GM21737 (cell line): ENCODE measurements at regions not wholly inside any gene's neighbourhood (a gene's known extent, or its start where the extent isn't known, plus 50 kb on each side); places are given as distances from the start of the nearest gene placed in this dataset.

Source experiments
- ATAC-seq: cut with Tn5 transposase; IDR thresholded peaks from one replicate; pipeline ENCODE4 v1.9.1; 2021; ENCODE audit warnings: mild to moderate bottlenecking, moderate library complexity; ENCODE audit not compliant: unreplicated experiment

DNA sequence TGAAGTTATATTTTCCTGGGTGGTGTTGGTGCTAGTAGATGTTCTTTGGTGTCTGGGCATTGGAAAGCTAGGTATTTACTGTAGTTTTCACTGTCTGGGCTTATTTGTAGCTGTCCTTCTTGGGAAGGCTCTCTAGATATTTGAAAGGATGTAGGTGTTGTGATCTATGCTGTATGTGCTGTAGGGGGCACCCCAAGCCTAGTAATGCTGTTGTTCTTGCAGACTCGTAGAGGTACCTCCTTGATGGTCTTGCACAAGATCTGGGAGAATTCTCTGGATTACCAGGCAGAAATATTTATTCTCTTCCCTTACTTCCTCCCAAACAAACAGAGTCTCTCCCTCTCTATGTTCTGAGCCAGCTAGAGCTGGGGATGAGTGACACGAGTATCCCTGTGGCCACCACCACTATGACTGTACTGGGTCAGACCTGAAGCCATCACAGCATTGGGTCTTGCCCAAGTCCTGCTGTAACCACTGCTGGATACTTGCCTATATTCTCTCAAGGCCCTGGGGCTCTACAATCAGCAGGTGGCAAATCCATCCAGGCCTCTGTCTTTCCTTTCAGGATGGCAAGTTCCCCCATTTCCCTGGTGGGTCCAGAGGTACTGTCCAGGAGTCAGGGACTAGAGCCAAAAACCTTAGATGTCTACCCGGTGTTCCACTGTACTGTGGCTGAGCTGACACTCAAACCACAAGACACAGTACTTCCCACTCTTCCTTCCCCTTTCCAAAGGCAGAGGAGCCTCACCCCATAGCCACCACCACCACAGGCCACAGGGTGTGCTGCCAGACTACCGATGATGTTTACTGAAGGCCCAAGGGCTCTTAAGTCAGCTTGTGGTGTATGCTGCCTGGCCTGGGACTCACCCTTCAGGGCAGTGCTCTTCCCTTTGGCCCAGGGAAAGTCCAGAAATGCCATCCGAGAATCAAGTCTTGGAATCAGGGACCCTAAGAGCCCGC is 195.2 kb upstream of the DPPA4 start:
- no peak for ATAC-seq

GRCh38 chr3:109545746-109546145 is 208.4 kb upstream of the DPPA4 start:
- no peak for ATAC-seq

DNA sequence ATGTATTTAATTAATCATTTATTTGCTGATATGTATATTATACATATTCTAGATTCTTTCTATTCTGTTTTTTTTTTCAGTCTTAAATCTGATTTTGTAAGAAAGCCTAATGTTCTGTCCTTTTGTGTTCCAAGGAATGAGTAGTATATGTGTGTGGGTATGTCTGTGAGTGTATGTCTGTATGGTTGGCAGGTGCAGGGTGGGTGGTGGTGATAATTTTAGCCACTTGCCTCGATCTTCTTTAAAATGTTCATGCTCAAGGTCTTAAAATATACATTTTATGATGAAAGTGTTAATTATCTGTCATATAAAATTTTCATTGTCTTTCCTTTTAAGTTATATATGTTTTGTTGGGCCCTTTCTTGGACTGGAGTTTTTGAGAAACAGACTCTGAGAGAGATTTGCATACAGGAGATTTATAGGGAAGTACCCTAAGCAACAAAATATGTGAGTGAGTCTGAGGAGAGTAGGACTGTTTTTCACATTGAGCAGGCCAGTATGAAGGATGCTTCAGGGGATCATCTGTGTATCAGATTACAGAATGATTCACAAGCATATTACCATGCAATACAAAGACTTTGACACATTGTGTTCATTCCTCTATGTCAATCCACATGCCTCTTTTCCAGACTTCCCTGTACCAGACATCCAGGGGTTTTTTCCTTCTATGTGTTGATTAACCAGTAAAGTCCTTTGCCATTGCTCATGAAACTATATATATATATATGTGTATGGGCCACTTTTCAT is 211.0 kb upstream of the DPPA4 start:
- ATAC-seq, result no peak

DNA sequence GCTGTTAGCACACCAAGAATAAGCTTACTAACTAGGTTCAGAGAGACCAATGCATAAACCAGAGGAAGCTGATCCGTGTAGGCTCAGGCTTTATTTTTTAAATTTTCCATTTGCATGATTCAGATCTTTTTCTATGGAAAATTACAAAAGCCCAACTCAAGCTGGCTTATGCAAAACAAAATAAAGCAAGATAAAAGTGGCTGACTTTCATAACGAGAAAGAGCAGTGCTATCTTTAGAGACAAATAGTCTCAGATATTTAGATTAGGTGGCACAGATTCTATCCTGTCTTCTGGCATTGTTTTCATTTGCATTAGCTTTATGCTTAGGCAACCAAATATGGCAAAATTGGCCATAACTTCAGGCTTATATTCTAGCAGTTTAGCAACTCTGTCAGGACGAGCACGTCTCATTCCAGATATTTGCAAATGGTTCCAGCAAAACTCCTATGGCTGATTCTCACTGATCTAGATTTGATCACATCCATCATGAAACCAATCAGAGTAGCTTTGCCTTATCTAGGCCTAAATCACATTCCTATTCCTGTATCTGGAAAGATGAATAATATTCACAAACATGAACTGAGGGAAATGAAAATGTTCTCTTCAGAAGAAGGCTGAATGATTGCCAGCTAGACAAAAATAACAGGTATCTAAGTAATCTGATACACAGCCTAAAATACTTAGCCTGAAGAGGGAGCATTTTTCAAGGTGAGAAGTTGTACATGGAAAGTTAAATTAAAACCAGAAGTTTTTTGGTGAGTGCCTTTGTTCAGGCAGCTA is 216.4 kb upstream of the DPPA4 start:
- ATAC-seq, result no peak

GRCh38 chr3:109559389-109559788 is 222.0 kb upstream of the DPPA4 start:
- ATAC-seq, result no peak

- ATAC-seq, result no peak
Measured at GRCh38 chr3:109563149-109563548, 225.8 kb upstream of the DPPA4 start.

- no peak for ATAC-seq
Measured at GRCh38 chr3:109569135-109569846, 231.9 kb upstream of the DPPA4 start.

DNA sequence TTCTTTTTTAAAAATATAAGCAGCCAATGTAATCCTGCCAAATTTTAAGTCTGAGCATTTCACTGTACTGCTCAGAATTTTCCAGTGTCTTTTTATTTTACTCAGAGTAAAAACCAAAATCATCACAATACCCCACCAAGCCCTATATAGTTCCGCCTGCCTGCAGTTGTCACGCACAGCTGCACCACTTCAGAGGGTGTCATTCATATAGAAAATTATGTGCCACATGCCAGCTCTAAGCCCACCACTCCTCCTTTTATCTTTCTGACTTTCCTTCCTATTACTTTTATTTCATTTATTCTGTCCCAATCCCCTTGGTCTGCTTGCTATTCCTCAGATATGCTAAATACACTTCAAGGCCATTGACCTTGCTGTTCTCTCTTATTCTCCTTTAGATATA is 233.1 kb upstream of the DPPA4 start:
- no peak for ATAC-seq

DNA sequence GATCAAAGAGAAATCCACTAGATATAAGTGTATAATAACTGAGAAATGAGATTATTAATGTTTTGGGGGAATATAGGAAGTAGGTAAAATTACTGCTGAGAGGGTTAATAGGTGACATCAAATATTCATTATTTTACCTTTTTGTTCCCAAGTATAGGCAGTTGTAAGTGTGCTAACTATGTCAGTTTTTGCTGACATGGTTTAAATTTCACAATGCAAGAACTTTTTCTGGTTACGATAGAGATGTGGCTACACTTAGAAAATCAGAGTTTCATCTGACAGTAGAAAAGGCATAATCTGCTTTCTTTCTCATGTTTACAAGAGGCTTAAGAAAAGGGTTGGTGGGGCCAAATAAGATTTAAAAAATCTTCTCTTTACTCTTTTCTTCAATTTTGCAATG is 235.0 kb upstream of the DPPA4 start:
- ATAC-seq, result no peak

GRCh38 chr3:109596991-109597390 is 259.6 kb upstream of the DPPA4 start:
- no peak for ATAC-seq

GRCh38 chr3:109597444-109597843 is 260.1 kb upstream of the DPPA4 start:
- ATAC-seq, result no peak

- ATAC-seq, result no peak
Measured at GRCh38 chr3:109607897-109608296, 270.6 kb upstream of the DPPA4 start.

DNA sequence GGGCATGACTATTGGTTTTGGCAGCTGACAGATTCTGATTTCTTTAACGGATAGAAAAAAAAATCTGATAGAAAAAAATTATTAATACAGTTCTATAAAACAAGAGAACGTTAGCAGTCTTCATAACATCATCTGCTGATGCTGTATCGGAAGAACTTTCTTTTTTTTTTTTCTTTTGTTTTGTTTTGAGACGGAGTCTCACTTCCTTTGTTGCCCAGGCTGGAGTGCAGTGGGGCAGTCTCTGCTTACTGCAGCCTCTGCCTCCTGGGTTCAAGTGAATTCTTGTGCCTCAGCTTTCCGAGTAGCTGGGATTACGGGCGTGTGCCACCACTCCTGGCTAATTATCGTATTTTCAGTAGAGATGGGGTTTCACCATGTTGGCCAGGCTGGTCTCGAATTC is 271.2 kb upstream of the DPPA4 start:
- ATAC-seq, result no peak

GRCh38 chr3:109618766-109619378 is 281.5 kb upstream of the DPPA4 start:
- ATAC-seq, result no peak

- ATAC-seq, result no peak
Measured at GRCh38 chr3:109631897-109632296, 294.6 kb upstream of the DPPA4 start.

DNA sequence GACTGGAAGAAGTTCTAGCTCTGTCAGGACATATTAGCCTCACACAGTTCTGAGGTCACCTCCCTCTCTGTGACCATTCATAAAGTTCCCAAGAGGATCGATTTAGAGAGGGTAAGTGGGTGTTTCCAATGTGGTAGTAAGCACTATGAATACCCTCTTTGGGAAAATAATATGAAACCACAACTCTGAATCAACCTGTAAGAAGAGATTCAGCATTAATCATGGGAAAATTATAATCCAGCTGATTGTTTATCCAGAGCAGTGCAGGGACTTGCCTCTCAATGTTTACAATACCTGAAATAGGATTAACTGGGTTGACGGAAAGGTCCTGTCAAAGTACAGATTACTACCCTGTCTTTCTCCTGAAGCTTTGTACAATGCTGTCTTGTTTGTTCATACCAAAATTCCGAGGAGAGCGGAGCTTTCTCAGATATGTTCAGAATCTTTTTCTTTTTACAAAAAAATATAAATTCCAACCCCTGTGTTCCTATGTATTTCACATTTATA is 302.9 kb upstream of the DPPA4 start:
- ATAC-seq, result no peak

DNA sequence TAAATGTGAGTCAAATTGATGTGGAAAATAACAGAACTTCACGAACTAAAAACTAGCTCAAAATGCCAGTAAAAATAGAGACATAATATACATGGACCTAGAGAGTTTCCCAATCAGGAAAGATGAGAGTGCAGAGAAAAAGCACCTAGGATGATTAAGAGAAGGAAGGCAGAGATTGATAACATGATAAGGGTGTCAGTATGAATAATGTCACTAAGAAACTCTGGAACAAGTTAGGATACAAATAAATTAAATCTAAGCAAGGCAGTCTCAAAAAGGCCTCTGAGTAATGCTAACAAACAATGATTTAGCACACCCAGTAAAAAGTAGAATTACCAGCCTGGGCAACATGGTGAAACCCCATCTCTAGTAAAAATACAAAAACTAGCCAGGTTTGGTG is 304.7 kb upstream of the DPPA4 start:
- ATAC-seq, result no peak

DNA sequence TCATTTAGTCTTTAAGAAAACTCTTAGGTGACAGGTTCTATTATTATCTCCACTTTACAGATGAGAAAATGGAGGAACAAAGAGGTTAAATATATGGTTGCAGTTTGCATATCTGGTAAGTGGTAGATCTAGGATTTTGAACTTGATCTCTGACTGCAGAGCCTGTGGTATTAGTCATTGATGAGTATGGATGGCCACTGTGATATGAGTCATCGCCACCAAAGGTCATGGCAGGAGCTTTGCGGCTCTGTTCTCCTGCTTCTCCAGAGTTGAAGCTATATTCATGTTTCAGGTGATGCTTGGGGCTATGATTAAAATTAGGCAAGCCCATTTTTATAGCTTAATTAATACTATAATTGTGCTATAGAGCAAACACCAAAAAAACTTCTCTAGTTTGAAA is 306.2 kb upstream of the DPPA4 start:
- ATAC-seq, result no peak

DNA sequence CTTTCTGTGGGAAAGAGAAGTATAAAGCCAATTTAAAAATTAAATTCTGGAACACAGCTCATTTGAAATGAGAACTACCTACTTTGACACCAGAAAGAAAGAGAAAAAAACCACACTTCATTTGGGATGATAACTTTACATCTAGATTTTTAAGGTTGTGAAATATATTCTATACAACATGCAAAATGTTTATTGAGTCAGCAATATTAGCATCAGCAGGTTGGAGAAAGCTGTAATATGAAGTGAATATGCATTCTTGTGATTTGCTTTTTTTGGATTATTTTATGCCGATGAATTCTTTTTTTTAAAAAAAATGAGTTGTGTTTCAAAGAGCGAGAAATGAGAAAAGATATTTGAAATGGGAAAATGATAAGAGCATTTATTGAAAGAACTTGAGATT is 307.0 kb upstream of the DPPA4 start:
- no peak for ATAC-seq

GRCh38 chr3:109644746-109645145 is 307.4 kb upstream of the DPPA4 start:
- ATAC-seq, result no peak
